Right lobe of liver (tissue), 6 donors: ENCODE measurements at regions not wholly inside any gene's neighbourhood (a gene's known extent, or its start where the extent isn't known, plus 50 kb on each side); places are given as distances from the start of the nearest gene placed in this dataset.

Experiments used
- ATAC-seq, 4 donors: fragments of 200-7000 bp; cut with Tn5 transposase; one replicate each; pipeline ENCODE4 v1.9.1; 2020; ENCODE audit warnings: mild to moderate bottlenecking in 4 of 4, moderate library complexity in 4 of 4
- DNase-seq, 3 donors: peaks; one replicate each; pipeline ENCODE4 v3.0.0-alpha.2; 2020
- H3K27ac ChIP-seq, 3 donors: fragments of 200-600 bp; one replicate each; pipeline ENCODE4 v1.8.0; 2022
- H3K27me3 ChIP-seq, 2 donors: fragments of 200-600 bp; one replicate each; pipeline ENCODE4 v1.8.0; 2022
- H3K36me3 ChIP-seq, 4 donors: fragments of 200-600 bp; sonication (generic) in 1 of 4; one replicate each; pipeline versions ENCODE4 v1.5.1 to v1.8.0; 2017 to 2022; ENCODE audit warnings: control low read depth in 1 of 4
- H3K4me1 ChIP-seq, 4 donors: fragments of 200-600 bp; sonication (generic) in 1 of 4; one replicate each; pipeline versions ENCODE4 v1.5.1 to v1.8.0; 2017 to 2022; ENCODE audit warnings: control low read depth in 1 of 4
- H3K4me3 ChIP-seq, 3 donors: fragments of 200-600 bp; one replicate each; pipeline ENCODE4 v1.8.0; 2022
- H3K9me3 ChIP-seq, 4 donors: fragments of 200-600 bp; sonication (generic) in 1 of 4; one replicate each; pipeline versions ENCODE4 v1.5.1 to v1.8.0; 2017 to 2022; ENCODE audit warnings: control low read depth in 1 of 4
- POLR2A ChIP-seq: fragments of 450-650 bp; IDR thresholded peaks from one replicate; pipeline ENCODE4 v1.6.1; 2017; ENCODE audit warnings: antibody characterized with exemption, mild to moderate bottlenecking
- WGBS: methylation state at CpG from one replicate; pipeline ENCODE4 v1.1.6; 2018; ENCODE audit warnings: low coverage, low lambda C conversion rate; ENCODE audit not compliant: insufficient coverage; ENCODE audit errors: missing lambda C conversion rate; 5-methylcytosine and 5-hydroxymethylcytosine counted together
- intact Hi-C, 2 donors: fragments of 100-400 bp; cut with DNase I; formaldehyde crosslinking; loops; one replicate each; pipeline versions ENCODE4 v1.11.2 to v1.14.1; 2022
- TF ChIP-seq, protein P1 (sequence below), 4 donors: fragments of 200-600 bp in 3 of 4; fragments of 450-650 bp in 1 of 4; IDR thresholded peaks; one replicate each; pipeline versions ENCODE4 v1.5.1 to v1.8.0; 2016 to 2022; ENCODE audit warnings: antibody characterized with exemption in 4 of 4, mild to moderate bottlenecking in 2 of 4
- donor health status: DM: no; HTN: yes; CAD: no.
- donor health status: DM: no; HTN: no; CAD: no.
- donor health status: DM: no; HTN: no; CAD: no.
- donor health status: DM: no; HTN: yes; CAD: no.
- donor health status: DM: no; HTN: yes; CAD: no.

DNA sequence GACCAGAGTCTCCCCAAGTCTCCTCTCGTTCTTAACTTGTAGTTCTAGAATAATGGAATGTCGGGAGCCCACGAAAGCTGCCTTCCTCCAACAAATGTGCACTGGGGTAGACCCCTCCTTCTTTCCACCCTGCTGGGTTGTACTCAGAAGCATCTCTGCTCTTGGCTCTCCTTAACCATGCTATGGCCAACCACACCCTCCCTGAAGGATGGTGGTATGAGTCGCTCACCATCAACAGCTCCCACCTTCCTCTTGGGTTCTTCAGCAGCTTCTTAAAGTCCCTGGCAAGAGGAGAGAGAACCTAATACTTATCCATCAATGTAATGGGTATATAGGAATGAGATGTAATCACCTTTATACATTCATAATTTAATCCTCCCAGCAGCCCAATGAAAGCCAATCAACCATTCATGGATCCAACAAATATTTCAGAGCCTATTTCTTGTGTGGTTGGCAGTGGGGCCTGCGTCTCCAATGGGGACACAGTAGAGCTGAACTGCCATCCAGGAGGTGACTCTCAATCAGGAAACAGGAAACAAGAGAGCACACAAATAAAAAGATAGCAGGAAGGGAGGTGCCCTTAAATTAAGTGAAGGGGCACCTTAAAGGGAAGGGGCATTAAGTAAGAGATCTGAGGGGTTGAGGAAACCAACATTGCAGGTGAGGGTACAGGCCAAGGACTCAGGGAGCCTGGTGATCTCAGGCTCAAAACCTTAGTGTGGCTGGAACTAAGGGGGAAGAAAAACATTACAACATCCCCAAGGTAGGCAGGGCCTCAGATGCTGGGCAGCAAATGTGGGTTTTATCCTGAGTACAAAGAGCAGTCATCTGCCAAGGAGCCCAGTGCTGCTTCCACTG is 64.4 kb upstream of the ETS2 start:
- intact Hi-C loops: no loop called here
- Histone ChIP-seq H3K9me3 (no peaks in the 10 kb centered on the region), H3K27me3 (no peaks in the 10 kb centered on the region), H3K4me3 (no peak overlapping the region), H3K36me3 (no peaks in the 10 kb centered on the region), H3K27ac (no peak overlapping the region), H3K4me1 (no peaks in the 10 kb centered on the region)
- TF ChIP-seq, protein P1, sequence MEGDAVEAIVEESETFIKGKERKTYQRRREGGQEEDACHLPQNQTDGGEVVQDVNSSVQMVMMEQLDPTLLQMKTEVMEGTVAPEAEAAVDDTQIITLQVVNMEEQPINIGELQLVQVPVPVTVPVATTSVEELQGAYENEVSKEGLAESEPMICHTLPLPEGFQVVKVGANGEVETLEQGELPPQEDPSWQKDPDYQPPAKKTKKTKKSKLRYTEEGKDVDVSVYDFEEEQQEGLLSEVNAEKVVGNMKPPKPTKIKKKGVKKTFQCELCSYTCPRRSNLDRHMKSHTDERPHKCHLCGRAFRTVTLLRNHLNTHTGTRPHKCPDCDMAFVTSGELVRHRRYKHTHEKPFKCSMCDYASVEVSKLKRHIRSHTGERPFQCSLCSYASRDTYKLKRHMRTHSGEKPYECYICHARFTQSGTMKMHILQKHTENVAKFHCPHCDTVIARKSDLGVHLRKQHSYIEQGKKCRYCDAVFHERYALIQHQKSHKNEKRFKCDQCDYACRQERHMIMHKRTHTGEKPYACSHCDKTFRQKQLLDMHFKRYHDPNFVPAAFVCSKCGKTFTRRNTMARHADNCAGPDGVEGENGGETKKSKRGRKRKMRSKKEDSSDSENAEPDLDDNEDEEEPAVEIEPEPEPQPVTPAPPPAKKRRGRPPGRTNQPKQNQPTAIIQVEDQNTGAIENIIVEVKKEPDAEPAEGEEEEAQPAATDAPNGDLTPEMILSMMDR (IDR thresholded peaks at IDR 0.05): no peak
- no peak for TF ChIP-seq POLR2A
- DNase-seq: no peak
- 92% methylated on average over 3 of the region's 5 CpGs for WGBS
- no peak for ATAC-seq

DNA sequence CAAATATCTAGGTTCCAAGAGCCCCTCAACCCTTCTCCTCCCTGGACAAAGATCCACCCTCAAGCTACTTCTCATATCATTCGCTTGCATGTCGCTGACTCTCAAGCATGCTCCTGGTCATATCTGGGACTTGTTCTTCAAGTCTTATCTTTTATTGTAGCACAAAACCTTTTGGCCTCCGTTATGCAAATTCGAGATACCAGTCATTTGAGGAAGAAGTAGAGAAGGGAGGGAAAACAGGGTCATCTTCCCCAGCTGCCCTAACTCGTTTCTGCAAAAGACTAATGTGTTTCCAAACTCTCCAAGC is 63.8 kb upstream of the ETS2 start:
- H3K4me3 ChIP-seq: no peak overlapping the region

DNA sequence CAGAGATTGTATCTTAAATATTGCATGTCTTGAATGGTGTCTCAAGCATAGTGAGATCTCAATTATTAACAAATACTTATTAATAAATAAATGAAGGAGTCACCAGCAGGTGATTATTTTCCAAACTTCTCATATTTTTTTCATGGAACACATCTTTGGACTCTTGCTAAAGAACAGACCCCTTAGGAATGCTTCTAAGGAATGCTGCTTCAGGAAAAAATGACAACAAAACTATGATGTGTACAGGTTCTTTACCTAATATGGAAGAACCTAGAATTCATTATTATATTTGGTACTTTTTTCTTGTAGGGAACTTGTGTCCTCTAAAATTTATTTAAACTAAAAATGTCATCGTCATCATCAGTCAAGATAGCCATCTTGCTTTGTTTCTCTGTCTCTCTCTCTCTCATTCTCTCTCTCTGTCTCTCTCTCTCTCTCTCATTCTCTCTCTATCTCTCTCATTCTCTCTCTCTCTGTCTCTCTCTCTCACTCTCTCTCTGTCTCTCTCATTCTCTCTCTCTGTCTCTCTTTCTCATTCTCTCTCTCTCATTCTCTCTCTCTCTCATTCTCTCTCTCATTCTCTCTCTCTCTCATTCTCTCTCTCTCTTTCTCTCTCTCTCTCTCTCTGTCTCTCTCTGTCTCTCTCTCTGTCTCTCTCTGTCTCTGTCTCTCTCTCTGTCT is 63.0 kb upstream of the ETS2 start:
- 90% methylated on average over 1 of the region's 1 CpG for WGBS
- H3K9me3 ChIP-seq: no peaks in the 10 kb centered on the region
- H3K4me1 ChIP-seq: peaks cover 0 to 5% (median 0%) of the 10 kb centered on the region in 4 donors
- intact Hi-C loops: no loop called here
- TF ChIP-seq, protein P1 (IDR thresholded peaks at IDR 0.05): no peak
- no peak for TF ChIP-seq POLR2A
- H3K27me3 ChIP-seq: no peaks in the 10 kb centered on the region
- no peak for ATAC-seq
- no peak for DNase-seq
- no peak overlapping the region for H3K4me3 ChIP-seq
- H3K27ac ChIP-seq: no peak overlapping the region
- H3K36me3 ChIP-seq: no peaks in the 10 kb centered on the region

More for the DNA sequence above, 63.8 kb upstream of the ETS2 start:
- no peaks in the 10 kb centered on the region for H3K36me3 ChIP-seq
- DNase-seq (no peak), ATAC-seq (no peak)
- WGBS: 25% methylated on average over 2 of the region's 5 CpGs
- no peaks in the 10 kb centered on the region for H3K4me1 ChIP-seq
- H3K27ac ChIP-seq: no peak overlapping the region
- TF ChIP-seq POLR2A: no peak
- TF ChIP-seq, protein P1 (IDR thresholded peaks at IDR 0.05): no peak
- intact Hi-C loops: no loop called here
- no peaks in the 10 kb centered on the region for H3K9me3 ChIP-seq
- H3K27me3 ChIP-seq: no peaks in the 10 kb centered on the region

DNA sequence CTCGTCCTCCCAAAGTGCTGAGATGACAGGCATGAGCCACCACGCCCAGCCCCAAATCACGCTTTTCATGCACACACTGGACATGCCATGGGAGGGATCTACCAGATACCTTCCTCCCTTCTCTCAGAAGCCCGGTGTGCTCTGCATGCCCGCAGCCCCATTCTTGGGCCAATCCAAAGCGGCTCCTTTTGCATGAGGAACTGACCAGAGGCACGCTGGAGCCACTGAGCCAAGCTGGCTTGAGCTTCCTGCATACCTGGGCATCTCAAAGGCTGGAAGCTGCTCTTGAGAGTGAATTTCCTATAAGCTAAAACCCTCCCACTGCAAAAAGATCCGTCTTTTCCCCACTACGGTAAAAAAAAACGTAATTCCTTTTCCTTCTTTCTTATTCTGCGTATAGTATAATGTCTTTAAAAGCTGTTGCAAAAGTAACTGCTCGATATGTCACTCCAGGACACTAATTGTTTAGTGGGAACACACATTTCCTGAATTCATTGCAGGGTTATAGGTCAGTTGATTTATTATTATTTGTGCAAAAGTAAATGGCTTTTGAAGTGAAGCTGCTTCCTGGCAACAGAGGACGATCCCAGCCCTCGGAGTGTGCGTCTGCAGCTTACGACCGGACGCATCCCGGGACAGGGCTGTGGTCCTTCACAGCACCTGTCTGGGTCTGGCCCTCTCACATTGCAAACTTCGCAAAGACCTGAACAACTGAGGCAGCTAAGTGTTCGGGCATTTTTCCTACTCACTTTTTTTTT is 61.8 kb upstream of the ETS2 start:
- intact Hi-C loops: no loop called here
- Histone ChIP-seq H3K27me3 (no peaks in the 10 kb centered on the region), H3K36me3 (no peaks in the 10 kb centered on the region), H3K27ac (no peak overlapping the region), H3K4me3 (no peak overlapping the region), H3K9me3 (no peaks in the 10 kb centered on the region), H3K4me1 (peaks cover 0 to 10% (median 0%) of the 10 kb centered on the region in 4 donors)
- DNase-seq (no peak), ATAC-seq (peak; percentile 33 to 71 (median 43))
- TF ChIP-seq POLR2A: no peak
- TF ChIP-seq, protein P1 (IDR thresholded peaks at IDR 0.05): no peak
- WGBS: 73% methylated on average over 16 of the region's 21 CpGs
